H1 (cell line): ENCODE measurements at regions not wholly inside any gene's neighbourhood (a gene's known extent, or its start where the extent isn't known, plus 50 kb on each side); places are given as distances from the start of the nearest gene placed in this dataset.

Source experiments
- BACH1 ChIP-seq: IDR thresholded peaks from 2 replicates; pipeline ENCODE4 v1.6.1; 2012; ENCODE audit warnings: low read length, improper control_type of control experiment
- CHD2 ChIP-seq: IDR thresholded peaks from 2 replicates; pipeline ENCODE4 v1.6.1; 2012; ENCODE audit warnings: low read length, improper control_type of control experiment
- CTCF ChIP-seq, 3 experiments: IDR thresholded peaks; 1 replicate in 2 of 3; 2 replicates in 1 of 3; pipeline versions ENCODE4 v1.5.1 to v1.6.1; 2011; ENCODE audit warnings: low read length in 3 of 3, mild to moderate bottlenecking in 3 of 3, inconsistent platforms in 2 of 3, low read depth in 1 of 3, moderate library complexity in 1 of 3; ENCODE audit not compliant: insufficient read depth in 1 of 3; ENCODE audit errors: control extremely low read depth in 1 of 3
- EP300 ChIP-seq, 2 experiments: IDR thresholded peaks; 1 replicate in 1 of 2; 2 replicates in 1 of 2; pipeline ENCODE4 v1.6.1; 2011 to 2012; ENCODE audit warnings: low read depth in 2 of 2, low read length in 2 of 2, mild to moderate bottlenecking in 2 of 2, borderline replicate concordance in 1 of 2, inconsistent platforms in 1 of 2, moderate library complexity in 1 of 2
- EZH2 ChIP-seq: fragments of 200-600 bp; sonication (generic); IDR thresholded peaks from 2 replicates; pipeline ENCODE4 v1.7.1; 2012; ENCODE audit warnings: low read depth, mild to moderate bottlenecking, moderate library complexity, low read length, inconsistent platforms; ENCODE audit not compliant: severe bottlenecking
- JUND ChIP-seq: IDR thresholded peaks from 2 replicates; pipeline ENCODE4 v1.6.1; 2011; ENCODE audit warnings: mild to moderate bottlenecking, improper control_type of control experiment, low read length
- NANOG ChIP-seq: IDR thresholded peaks from 2 replicates; pipeline ENCODE4 v1.6.1; 2011; ENCODE audit warnings: low read length, low read depth, mild to moderate bottlenecking, inconsistent platforms; ENCODE audit not compliant: insufficient read depth, poor library complexity, severe bottlenecking
- NRF1 ChIP-seq: IDR thresholded peaks from 2 replicates; pipeline ENCODE4 v1.6.1; 2011; ENCODE audit warnings: mild to moderate bottlenecking, low read depth, low read length, improper control_type of control experiment
- POLR2A ChIP-seq, 2 experiments: IDR thresholded peaks; 1 replicate in 1 of 2; 2 replicates in 1 of 2; pipeline ENCODE4 v1.6.1; 2011; ENCODE audit warnings: low read depth in 2 of 2, low read length in 2 of 2, mild to moderate bottlenecking in 2 of 2; ENCODE audit errors: control extremely low read depth in 1 of 2
- RAD21 ChIP-seq, 2 experiments: IDR thresholded peaks in 1 of 2; conservative IDR thresholded peaks in 1 of 2; 2 replicates each; pipeline ENCODE4 v1.6.1; 2011; ENCODE audit warnings: low read depth in 2 of 2, low read length in 2 of 2, improper control_type of control experiment in 1 of 2, inconsistent platforms in 1 of 2, mild to moderate bottlenecking in 1 of 2, moderate library complexity in 1 of 2
- SP4 ChIP-seq: IDR thresholded peaks from 2 replicates; pipeline ENCODE4 v1.6.1; 2012; ENCODE audit warnings: low read length, inconsistent platforms
- TBP ChIP-seq: IDR thresholded peaks from 2 replicates; pipeline ENCODE4 v1.6.1; 2011; ENCODE audit warnings: low read depth, low read length, improper control_type of control experiment

- TF ChIP-seq CTCF (IDR thresholded peaks at IDR 0.05; ENCODE audit: control extremely low read depth in 1 of 3, insufficient read depth in 1 of 3, low read depth in 1 of 3, low read length in 3 of 3) (no peak), TBP (no peak), BACH1 (no peak), EZH2 (no peak), SP4 (no peak), NRF1 (no peak), CHD2 (no peak), POLR2A (IDR thresholded peaks at IDR 0.05; ENCODE audit: control extremely low read depth in 1 of 2, low read depth in 2 of 2, low read length in 2 of 2) (no peak), EP300 (IDR thresholded peaks at IDR 0.05; ENCODE audit: borderline replicate concordance in 1 of 2, low read depth in 2 of 2, low read length in 2 of 2) (no peak), NANOG (no peak), RAD21 (IDR thresholded peaks at IDR 0.05 in 1 of 2, conservative IDR thresholded peaks at IDR 0.05 in 1 of 2; ENCODE audit: low read depth in 2 of 2, low read length in 2 of 2) (no peak), JUND (no peak)
Measured at GRCh38 chr6:11318835-11319813, 86.7 kb upstream of the NEDD9 start (continued).
